LHCN-M2 (cell line): ENCODE measurements at regions not wholly inside any gene's neighbourhood (a gene's known extent, or its start where the extent isn't known, plus 50 kb on each side); places are given as distances from the start of the nearest gene placed in this dataset.

ENCODE experiments used
- DNase-seq: peaks from one replicate; pipeline ENCODE4 v3.0.0-alpha.2; 2012; ENCODE audit warnings: low read depth

- no peak for DNase-seq
These were observed 71.1 kb upstream of the MROH9 start for GRCh38 chr1:170864238-170864637.

- DNase-seq, result no peak
These were observed 70.3 kb upstream of the MROH9 start for GRCh38 chr1:170864876-170865538.

- no peak for DNase-seq
These were observed 68.7 kb upstream of the MROH9 start for GRCh38 chr1:170866646-170867045.

- no peak for DNase-seq
These were observed 63.5 kb upstream of the MROH9 start for GRCh38 chr1:170871868-170872267.

- no peak for DNase-seq
These were observed 62.7 kb upstream of the MROH9 start for GRCh38 chr1:170872663-170873062.

- DNase-seq, result no peak
These were observed 60.7 kb upstream of the MROH9 start for GRCh38 chr1:170874671-170875070.

GRCh38 chr1:170881268-170882265 is 53.8 kb upstream of the MROH9 start:
- DNase-seq, result peak; percentile 61
